ENCODE measurements at regions not wholly inside any gene's neighbourhood (a gene's known extent, or its start where the extent isn't known, plus 50 kb on each side); places are given as distances from the start of the nearest gene placed in this dataset.

DNA sequence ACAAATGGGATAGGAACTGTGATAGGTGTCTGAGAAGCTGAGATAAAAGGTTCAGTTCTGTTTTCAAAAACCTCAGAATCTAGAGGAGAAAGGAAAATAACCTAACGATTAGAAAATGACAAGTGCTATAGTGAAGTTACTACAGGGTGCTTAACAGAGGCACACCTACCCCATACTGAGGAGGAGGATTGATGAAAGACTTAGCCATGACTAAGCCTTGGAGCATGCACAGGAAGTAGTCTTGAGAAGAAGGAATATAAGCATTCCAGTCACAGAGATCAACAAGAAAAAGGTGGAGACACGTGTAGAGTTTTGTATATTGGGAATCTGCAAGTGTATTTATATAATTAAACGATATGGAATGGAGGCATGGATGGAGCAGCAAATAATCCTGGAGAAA lies 1225.5 kb upstream of the CELF2 start:
- H3K36me3 ChIP-seq = no peaks in the 10 kb centered on the region
- no peaks in the 10 kb centered on the region for H3K27me3 ChIP-seq
- DNase-seq = no peak
- H3K4me3 ChIP-seq = no peak overlapping the region
- no peaks in the 10 kb centered on the region for H3K9me3 ChIP-seq

GRCh38 chr10:9796564-9796963 lies 1221.1 kb upstream of the CELF2 start:
- DNase-seq = no peak
- Histone ChIP-seq H3K9me3 (no peaks in the 10 kb centered on the region), H3K27me3 (no peaks in the 10 kb centered on the region), H3K36me3 (no peaks in the 10 kb centered on the region), H3K4me3 (no peak overlapping the region)

DNA sequence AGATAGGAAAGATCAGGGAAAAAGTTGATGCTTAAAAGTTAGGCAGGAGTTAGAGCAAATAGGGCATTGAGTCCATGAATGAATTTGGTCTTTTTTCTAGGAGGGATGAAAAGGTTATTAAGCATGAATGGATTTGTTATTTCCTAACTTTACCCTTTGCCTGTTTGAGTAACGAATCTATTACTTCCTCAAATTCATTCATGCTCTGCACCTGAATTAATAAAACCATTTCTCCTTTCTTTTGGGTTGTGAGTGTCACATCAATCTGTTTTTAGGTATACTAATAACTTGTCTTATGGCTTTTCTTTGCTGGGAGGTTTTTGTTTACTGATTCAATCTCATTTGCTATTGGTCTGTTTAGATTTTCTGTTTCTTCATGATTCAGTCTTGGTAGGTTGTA lies 1217.7 kb upstream of the CELF2 start:
- Histone ChIP-seq H3K9me3 (no peaks in the 10 kb centered on the region), H3K36me3 (no peaks in the 10 kb centered on the region), H3K27me3 (no peaks in the 10 kb centered on the region), H3K4me3 (no peak overlapping the region)
- no peak for DNase-seq

GRCh38 chr10:9800571-9800970 lies 1217.1 kb upstream of the CELF2 start:
- Histone ChIP-seq H3K27me3 (no peaks in the 10 kb centered on the region), H3K9me3 (no peaks in the 10 kb centered on the region), H3K4me3 (no peak overlapping the region), H3K36me3 (no peaks in the 10 kb centered on the region)
- DNase-seq = no peak

- no peak for DNase-seq
- H3K4me3 ChIP-seq = no peak overlapping the region
- H3K36me3 ChIP-seq = no peaks in the 10 kb centered on the region
- no peaks in the 10 kb centered on the region for H3K9me3 ChIP-seq
- H3K27me3 ChIP-seq = no peaks in the 10 kb centered on the region
Measured at GRCh38 chr10:9807846-9808245, 1209.8 kb upstream of the CELF2 start.

DNA sequence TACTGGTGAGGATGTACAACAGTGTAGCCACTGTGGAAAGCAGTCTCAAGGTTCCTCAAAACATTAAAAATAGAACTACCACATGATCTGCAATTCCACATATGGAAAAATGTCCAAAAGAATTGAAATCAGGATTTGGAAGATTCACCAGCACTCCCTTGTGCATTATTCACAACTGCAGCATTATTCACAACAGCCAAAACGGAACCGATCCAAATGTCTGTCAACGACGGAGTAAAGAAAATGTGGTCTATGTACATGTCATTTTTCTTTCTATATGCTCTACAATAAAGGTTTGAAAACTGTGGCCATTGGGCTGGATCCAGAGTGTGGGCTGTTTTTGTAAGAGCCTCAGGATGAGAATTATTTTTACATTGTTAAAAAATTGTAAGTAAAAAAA lies 1206.1 kb upstream of the CELF2 start:
- Histone ChIP-seq H3K9me3 (no peaks in the 10 kb centered on the region; the same call in 1 of the 2 replicates), H3K27me3 (no peaks in the 10 kb centered on the region), H3K4me3 (no peak overlapping the region), H3K36me3 (no peaks in the 10 kb centered on the region)
- DNase-seq = no peak

GRCh38 chr10:9814285-9814864 lies 1203.3 kb upstream of the CELF2 start:
- no peak for DNase-seq
- H3K36me3 ChIP-seq = no peaks in the 10 kb centered on the region
- H3K9me3 ChIP-seq = peaks cover 2% of the 10 kb centered on the region; the same call in 1 of the 2 replicates
- H3K4me3 ChIP-seq = no peak overlapping the region
- H3K27me3 ChIP-seq = no peaks in the 10 kb centered on the region

GRCh38 chr10:9819756-9820494 lies 1197.7 kb upstream of the CELF2 start:
- Histone ChIP-seq H3K36me3 (no peaks in the 10 kb centered on the region), H3K27me3 (no peaks in the 10 kb centered on the region), H3K4me3 (no peak overlapping the region), H3K9me3 (peaks cover 2% of the 10 kb centered on the region; the same call in 1 of the 2 replicates)
- no peak for DNase-seq

DNA sequence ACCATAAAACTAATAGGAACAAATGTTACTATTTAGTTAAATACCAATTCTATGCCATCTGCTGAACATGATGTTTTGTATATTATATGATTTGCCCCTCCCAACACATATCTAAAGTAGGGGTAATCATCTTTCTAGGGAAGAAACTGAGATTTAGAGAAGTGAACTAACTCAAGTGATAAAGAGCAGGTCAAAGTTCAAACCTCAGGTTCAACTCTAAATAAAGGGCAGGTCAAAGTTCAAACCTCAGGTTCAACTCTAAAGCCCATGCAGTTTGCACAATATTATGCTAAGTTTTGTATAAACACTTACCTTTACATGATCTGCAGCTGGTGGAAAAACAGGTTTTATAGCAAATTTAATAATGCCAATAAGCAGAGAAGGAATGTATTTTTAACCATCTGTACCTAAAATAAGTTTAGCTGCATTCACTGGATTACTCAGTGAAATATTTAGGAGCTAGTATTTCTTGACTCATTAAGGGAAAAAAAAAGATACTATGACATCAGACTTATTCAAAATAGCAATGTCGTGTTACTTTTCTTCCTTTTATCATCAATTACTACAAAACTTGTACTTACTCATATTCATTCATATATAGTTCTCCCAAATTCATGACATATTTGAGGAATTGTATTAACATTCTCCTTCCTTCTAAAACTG lies 1194.3 kb upstream of the CELF2 start:
- Histone ChIP-seq H3K9me3 (no peaks in the 10 kb centered on the region), H3K36me3 (no peaks in the 10 kb centered on the region), H3K4me3 (no peak overlapping the region), H3K27me3 (no peaks in the 10 kb centered on the region)
- no peak for DNase-seq

DNA sequence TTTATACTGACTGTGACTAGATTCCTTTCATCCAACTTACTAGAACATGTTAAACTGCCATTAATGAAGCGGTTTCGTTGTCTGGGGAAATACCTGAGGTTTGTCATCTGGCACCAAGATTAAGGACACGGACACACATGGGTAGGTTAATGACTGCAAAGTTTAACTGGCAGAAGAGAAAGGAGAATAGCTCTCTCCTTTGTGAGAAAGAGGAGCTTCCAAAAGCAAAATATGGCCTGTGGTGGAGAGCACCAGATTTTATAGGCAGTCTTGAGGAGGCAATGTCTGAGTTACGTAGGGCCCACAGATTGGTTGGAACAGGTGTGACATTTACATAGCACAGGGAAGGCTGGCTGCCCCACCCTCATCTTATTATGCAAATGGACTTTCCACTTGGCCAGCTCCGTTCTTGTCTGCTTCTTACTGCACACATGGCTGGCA lies 1193.0 kb upstream of the CELF2 start:
- H3K9me3 ChIP-seq = no peaks in the 10 kb centered on the region
- no peak for DNase-seq
- no peaks in the 10 kb centered on the region for H3K27me3 ChIP-seq
- no peak overlapping the region for H3K4me3 ChIP-seq
- no peaks in the 10 kb centered on the region for H3K36me3 ChIP-seq

DNA sequence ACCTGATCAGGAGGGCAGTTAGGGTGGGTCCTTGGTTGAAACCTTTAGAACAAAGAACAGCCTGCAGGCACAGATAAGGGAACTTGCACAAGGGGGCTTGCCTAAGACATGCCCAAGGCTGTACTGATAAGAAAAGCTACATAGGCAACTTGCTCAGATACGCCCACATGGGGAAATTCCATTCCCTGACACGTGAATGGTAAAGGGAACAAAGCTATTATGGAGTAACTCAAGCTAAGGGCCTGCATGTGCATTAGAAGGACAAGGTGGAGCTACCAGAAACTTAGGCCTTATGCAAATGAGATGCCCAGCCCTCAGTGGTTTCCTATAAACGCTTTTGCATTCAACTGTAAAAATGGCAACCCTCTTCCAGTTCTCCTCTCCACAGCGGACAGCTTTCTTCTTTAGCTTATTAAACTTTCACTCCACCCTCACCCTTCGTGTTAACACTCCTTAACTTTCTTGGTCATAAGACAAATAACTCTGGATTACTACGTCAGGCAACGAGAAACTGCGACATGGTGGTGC lies 1192.1 kb upstream of the CELF2 start:
- H3K9me3 ChIP-seq = no peaks in the 10 kb centered on the region
- H3K27me3 ChIP-seq = no peaks in the 10 kb centered on the region
- H3K4me3 ChIP-seq = no peak overlapping the region
- no peak for DNase-seq
- no peaks in the 10 kb centered on the region for H3K36me3 ChIP-seq

GRCh38 chr10:9828110-9828509 lies 1189.6 kb upstream of the CELF2 start:
- no peaks in the 10 kb centered on the region for H3K9me3 ChIP-seq
- no peaks in the 10 kb centered on the region for H3K36me3 ChIP-seq
- H3K4me3 ChIP-seq = peak overlapping the region; percentile 37
- no peaks in the 10 kb centered on the region for H3K27me3 ChIP-seq
- no peak for DNase-seq

DNA sequence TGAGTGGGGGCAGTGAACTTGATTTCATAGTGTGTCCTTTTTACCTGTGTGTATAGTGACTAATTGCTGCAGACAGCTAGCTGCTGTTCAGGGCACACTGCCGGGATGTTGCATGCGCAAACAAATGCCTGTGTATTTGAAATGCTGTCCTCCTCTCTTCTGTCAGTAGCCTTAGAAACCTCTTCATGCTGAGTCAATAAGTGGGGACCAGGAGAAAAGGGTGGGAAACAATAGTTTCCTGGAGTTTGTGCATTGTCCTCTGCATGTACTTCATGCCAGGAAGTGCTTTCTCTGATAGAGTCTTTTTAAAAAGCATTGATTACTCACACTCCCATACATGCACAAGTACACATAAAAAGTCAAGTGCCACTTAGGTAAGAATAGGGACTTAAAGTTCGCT lies 1183.7 kb upstream of the CELF2 start:
- Histone ChIP-seq H3K4me3 (no peak overlapping the region), H3K9me3 (no peaks in the 10 kb centered on the region)
- DNase-seq = no peak

GRCh38 chr10:9834434-9834833 lies 1183.2 kb upstream of the CELF2 start:
- Histone ChIP-seq H3K36me3 (no peaks in the 10 kb centered on the region), H3K4me3 (no peak overlapping the region), H3K27me3 (no peaks in the 10 kb centered on the region), H3K9me3 (no peaks in the 10 kb centered on the region)
- no peak for DNase-seq

More for the DNA sequence above, 1183.7 kb upstream of the CELF2 start:
- H3K36me3 ChIP-seq = no peaks in the 10 kb centered on the region
- H3K27me3 ChIP-seq = no peaks in the 10 kb centered on the region

DNA sequence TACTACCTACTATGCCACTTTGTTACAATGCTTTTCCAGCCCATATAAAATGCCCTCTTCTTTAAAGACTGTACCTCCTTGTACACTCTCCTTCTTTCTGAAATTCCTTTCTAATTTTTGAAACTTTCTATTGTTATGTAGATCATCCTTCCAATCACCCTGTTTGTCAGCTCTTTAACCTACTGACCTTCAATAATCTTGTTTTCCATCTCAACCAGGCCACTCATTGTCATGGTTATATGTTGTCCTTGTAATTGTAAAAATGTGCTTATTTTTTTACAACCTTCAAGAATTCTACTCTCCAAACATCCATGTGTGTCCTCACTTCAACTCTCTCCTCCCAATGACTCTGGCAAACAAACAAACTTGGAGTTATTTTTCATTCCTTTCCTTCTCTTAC lies 1172.6 kb upstream of the CELF2 start:
- Histone ChIP-seq H3K9me3 (peaks cover 6% of the 10 kb centered on the region), H3K27me3 (no peaks in the 10 kb centered on the region), H3K4me3 (no peak overlapping the region), H3K36me3 (no peaks in the 10 kb centered on the region)
- DNase-seq = no peak

- Histone ChIP-seq H3K36me3 (no peaks in the 10 kb centered on the region), H3K4me3 (no peak overlapping the region), H3K9me3 (peaks cover 19% of the 10 kb centered on the region), H3K27me3 (no peaks in the 10 kb centered on the region)
- no peak for DNase-seq
Measured at GRCh38 chr10:9848278-9848677, 1169.4 kb upstream of the CELF2 start.

DNA sequence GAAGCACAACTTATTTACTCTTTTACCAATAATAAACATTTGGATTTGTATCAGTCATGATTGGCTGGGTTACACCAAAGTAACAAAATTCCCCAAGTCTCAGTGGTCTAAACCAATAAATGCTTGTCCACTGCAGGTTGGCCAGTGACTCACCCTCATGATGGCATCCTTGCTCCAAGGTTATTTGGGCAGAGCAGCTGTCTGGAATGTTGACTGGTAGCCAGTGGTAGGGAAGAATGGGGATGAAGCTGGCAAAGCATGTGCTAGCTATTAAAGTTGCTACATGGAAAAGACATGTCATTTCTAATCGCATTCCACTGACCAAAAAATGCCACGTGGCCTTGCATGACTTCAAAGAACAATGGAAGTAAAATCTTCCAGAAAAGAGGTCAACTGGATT lies 1168.7 kb upstream of the CELF2 start:
- DNase-seq = peak; percentile 33

More for the DNA sequence above, 1168.7 kb upstream of the CELF2 start:
- Histone ChIP-seq H3K4me3 (no peak overlapping the region), H3K9me3 (peaks cover 19% of the 10 kb centered on the region), H3K36me3 (no peaks in the 10 kb centered on the region), H3K27me3 (no peaks in the 10 kb centered on the region)
